ENCODE measurements at regions not wholly inside any gene's neighbourhood (a gene's known extent, or its start where the extent isn't known, plus 50 kb on each side); places are given as distances from the start of the nearest gene placed in this dataset.

DNA sequence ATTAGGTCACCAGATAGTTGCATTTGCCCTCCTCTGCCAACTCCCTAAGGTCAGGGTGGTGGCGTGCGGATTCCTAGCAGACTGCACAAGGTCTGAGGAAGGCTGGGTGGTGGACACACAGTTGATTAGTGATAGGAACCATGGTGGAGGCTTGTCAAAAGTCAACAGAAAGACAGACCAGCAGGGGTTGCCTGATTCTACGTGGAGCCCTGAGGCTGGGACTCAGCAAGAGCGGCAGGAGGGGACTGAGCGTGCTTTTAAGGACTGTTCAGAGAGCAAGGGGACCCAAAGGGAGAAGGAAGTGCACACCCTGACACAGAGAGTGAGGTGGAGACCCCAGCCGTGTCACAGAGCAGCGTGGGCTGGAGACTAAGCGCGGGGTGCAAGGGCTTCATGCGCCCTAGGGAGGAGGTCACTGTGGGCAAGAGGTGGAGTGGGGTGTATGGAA, 513.2 kb downstream of the RNF144A start:
- intact Hi-C loops (cut with DNase I), result no loop called here
- DNase-seq, result no peak
- peak overlapping the region in 1 of 3 donors; percentile 27 for H3K4me3 ChIP-seq (replicated peaks in 1 of 3)
- no peaks in the 10 kb centered on the region for H3K36me3 ChIP-seq
- no peaks in the 10 kb centered on the region for H3K9me3 ChIP-seq
- H3K27me3 ChIP-seq, result no peaks in the 10 kb centered on the region
- TF ChIP-seq, protein P1, sequence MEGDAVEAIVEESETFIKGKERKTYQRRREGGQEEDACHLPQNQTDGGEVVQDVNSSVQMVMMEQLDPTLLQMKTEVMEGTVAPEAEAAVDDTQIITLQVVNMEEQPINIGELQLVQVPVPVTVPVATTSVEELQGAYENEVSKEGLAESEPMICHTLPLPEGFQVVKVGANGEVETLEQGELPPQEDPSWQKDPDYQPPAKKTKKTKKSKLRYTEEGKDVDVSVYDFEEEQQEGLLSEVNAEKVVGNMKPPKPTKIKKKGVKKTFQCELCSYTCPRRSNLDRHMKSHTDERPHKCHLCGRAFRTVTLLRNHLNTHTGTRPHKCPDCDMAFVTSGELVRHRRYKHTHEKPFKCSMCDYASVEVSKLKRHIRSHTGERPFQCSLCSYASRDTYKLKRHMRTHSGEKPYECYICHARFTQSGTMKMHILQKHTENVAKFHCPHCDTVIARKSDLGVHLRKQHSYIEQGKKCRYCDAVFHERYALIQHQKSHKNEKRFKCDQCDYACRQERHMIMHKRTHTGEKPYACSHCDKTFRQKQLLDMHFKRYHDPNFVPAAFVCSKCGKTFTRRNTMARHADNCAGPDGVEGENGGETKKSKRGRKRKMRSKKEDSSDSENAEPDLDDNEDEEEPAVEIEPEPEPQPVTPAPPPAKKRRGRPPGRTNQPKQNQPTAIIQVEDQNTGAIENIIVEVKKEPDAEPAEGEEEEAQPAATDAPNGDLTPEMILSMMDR (IDR thresholded peaks at IDR 0.05), result no peak
- no peak for TF ChIP-seq POLR2A (IDR thresholded peaks at IDR 0.05)
- H3K27ac ChIP-seq, result no peak overlapping the region
- WGBS, 2 donors, result 83 to 84% methylated on average over 10 of the region's 10 CpGs
- peaks cover 8 to 10% of the 10 kb centered on the region in 2 donors for H3K4me1 ChIP-seq

DNA sequence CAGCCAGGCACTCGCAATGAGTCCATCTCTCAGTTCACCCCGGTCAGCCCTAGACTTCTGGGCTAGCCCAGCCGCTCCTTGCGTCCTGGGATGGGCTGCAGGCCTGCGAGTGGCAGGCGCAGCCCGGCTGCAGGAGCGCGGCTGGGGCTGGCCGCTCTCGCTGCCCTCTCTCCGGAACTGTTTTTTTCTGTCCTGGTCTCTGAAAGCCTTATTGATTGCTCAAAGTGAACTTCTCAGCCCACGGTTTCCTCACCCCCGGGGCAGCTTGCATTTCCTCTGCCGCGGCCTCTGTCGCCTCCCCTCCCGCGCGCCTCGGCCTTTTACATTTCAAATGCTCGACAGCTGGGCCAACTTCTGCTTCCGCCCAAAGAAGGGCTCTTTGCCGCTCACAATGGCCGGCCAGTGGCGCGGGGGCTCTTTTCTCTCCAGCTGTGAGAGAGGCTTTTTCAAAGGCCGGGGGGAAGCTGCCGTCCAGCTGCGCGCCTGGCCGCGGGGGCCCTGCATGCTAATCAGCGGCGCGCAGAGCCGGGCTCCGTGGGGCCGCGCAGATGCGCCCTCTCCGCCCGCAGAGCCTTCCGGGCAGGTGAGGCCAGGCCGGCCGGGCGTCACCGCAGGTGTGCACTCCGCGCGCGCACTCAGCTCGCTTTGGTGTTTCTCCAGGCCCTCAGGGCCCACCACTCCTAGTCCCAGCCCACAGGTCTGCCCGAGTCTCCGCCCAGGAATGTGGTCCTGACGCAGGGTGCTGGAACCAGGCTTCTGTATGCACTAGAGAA, 513.8 kb downstream of the RNF144A start:
- Histone ChIP-seq H3K27me3 (no peaks in the 10 kb centered on the region), H3K36me3 (no peaks in the 10 kb centered on the region), H3K9me3 (no peaks in the 10 kb centered on the region), H3K4me1 (peaks cover 8 to 10% of the 10 kb centered on the region in 2 donors), H3K27ac (peak overlapping the region in 2 of 3 donors; percentile 11 to 31), H3K4me3 (replicated peaks in 1 of 3) (peak overlapping the region in 2 of 3 donors; percentile 25 to 27)
- intact Hi-C loops (cut with DNase I), result no loop called here
- TF ChIP-seq POLR2A (IDR thresholded peaks at IDR 0.05), result peak in 1 of 2 donors; percentile 84
- TF ChIP-seq, protein P1 (IDR thresholded peaks at IDR 0.05), result no peak
- DNase-seq, result peak; percentile 87 to 89
- WGBS, 2 donors, result 5 to 9% methylated on average over 25 to 45 of the region's 56 CpGs

GRCh38 chr2:7432436-7432835, 515.2 kb downstream of the RNF144A start:
- H3K4me3 ChIP-seq (replicated peaks in 1 of 3), result no peak overlapping the region
- H3K27me3 ChIP-seq, result no peaks in the 10 kb centered on the region
- no peak for TF ChIP-seq POLR2A (IDR thresholded peaks at IDR 0.05)
- TF ChIP-seq, protein P1 (IDR thresholded peaks at IDR 0.05), result no peak
- peaks cover 8 to 10% of the 10 kb centered on the region in 2 donors for H3K4me1 ChIP-seq
- no peak for DNase-seq
- H3K9me3 ChIP-seq, result no peaks in the 10 kb centered on the region
- WGBS, 2 donors, result 94 to 95% methylated on average over 4 of the region's 4 CpGs
- intact Hi-C loops (cut with DNase I), result no loop called here
- H3K36me3 ChIP-seq, result no peaks in the 10 kb centered on the region
- H3K27ac ChIP-seq, result no peak overlapping the region

- no peak for TF ChIP-seq POLR2A (IDR thresholded peaks at IDR 0.05)
- TF ChIP-seq, protein P1 (IDR thresholded peaks at IDR 0.05), result no peak
- intact Hi-C loops (cut with DNase I), result no loop called here
- no peak for DNase-seq
- Histone ChIP-seq H3K4me3 (replicated peaks in 1 of 3) (no peak overlapping the region), H3K27ac (no peak overlapping the region), H3K9me3 (no peaks in the 10 kb centered on the region), H3K4me1 (peaks cover 0 to 3% of the 10 kb centered on the region in 2 donors), H3K27me3 (no peaks in the 10 kb centered on the region), H3K36me3 (no peaks in the 10 kb centered on the region)
- 86 to 91% methylated on average over 9 of the region's 9 CpGs for WGBS, 2 donors
Measured at GRCh38 chr2:7436096-7436906, 519.1 kb downstream of the RNF144A start.

- TF ChIP-seq, protein P1 (IDR thresholded peaks at IDR 0.05), result no peak
- TF ChIP-seq POLR2A (IDR thresholded peaks at IDR 0.05), result no peak
- Histone ChIP-seq H3K4me1 (no peaks in the 10 kb centered on the region), H3K4me3 (replicated peaks in 1 of 3) (no peak overlapping the region), H3K27me3 (no peaks in the 10 kb centered on the region), H3K9me3 (no peaks in the 10 kb centered on the region), H3K27ac (no peak overlapping the region), H3K36me3 (no peaks in the 10 kb centered on the region)
- intact Hi-C loops (cut with DNase I), result no loop called here
- no peak for DNase-seq
Measured at GRCh38 chr2:7437141-7437540, 519.9 kb downstream of the RNF144A start.
